ENCODE measurements at regions not wholly inside any gene's neighbourhood (a gene's known extent, or its start where the extent isn't known, plus 50 kb on each side); places are given as distances from the start of the nearest gene placed in this dataset.

- TF ChIP-seq CTCF (IDR thresholded peaks at IDR 0.05; ENCODE audit: low read depth, low read length, missing control alignments) = no peak
- DNase-seq (ENCODE audit: low read depth) = no peak
Observed at GRCh38 chr17:52517176-52517575, 358.7 kb upstream of the CA10 start.

GRCh38 chr17:52515927-52516326 is 357.4 kb upstream of the CA10 start:
- no peak for TF ChIP-seq CTCF (IDR thresholded peaks at IDR 0.05; ENCODE audit: low read depth, low read length, missing control alignments)
- H3K4me3 ChIP-seq (ENCODE audit: low read depth, low read length) = no peak overlapping the region
- DNase-seq (ENCODE audit: low read depth) = no peak

More at GRCh38 chr17:52517176-52517575, 358.7 kb upstream of the CA10 start:
- H3K4me3 ChIP-seq (ENCODE audit: low read depth, low read length) = no peak overlapping the region

- DNase-seq (ENCODE audit: low read depth) = no peak
- no peak overlapping the region for H3K4me3 ChIP-seq (ENCODE audit: low read depth, low read length)
- no peak for TF ChIP-seq CTCF (IDR thresholded peaks at IDR 0.05; ENCODE audit: low read depth, low read length, missing control alignments)
Observed at GRCh38 chr17:52505601-52506000, 347.1 kb upstream of the CA10 start.

- TF ChIP-seq CTCF (IDR thresholded peaks at IDR 0.05; ENCODE audit: low read depth, low read length, missing control alignments) = no peak
- H3K4me3 ChIP-seq (ENCODE audit: low read depth, low read length) = no peak overlapping the region
- DNase-seq (ENCODE audit: low read depth) = no peak
Observed at GRCh38 chr17:52504081-52504480, 345.6 kb upstream of the CA10 start.

DNA sequence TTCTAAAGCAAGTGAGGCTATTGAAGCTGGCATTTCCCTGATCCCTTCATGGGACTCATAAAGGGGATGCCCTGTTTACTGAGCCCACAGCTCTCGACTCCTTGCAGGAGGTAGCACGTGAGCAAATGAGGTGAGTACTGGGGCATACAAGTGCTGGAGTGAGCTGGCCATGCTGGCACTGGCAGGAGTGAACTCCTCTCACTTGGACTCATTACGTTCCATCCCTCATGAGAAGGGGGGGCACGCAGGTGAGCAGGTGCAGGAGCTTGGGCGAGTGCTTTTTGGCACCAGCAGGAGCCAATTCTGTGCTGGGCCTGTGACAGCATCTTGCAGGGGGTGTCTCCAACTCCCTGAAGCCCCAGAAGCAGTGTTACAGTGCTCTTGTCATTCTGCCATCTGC is 337.1 kb upstream of the CA10 start:
- no peak overlapping the region for H3K4me3 ChIP-seq (ENCODE audit: low read depth, low read length)
- no peak for TF ChIP-seq CTCF (IDR thresholded peaks at IDR 0.05; ENCODE audit: low read depth, low read length, missing control alignments)
- DNase-seq (ENCODE audit: low read depth) = no peak

DNA sequence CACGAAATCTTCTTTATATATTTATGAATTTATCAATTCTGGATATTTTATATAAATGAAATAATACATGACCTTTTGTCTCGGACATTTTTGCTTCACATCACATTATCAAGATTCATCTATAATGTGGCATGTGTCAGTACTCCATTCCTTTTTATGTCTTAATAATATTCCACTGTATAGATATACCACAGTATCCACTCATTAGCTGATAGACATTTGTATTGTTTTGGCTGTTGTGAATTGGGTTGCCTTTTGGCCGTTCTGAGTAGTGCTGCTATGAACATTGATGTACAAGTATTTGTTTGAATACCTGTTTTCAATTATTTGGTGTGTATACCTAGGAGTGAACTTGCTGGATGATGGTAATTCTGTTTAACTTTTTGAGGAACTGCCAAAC is 323.8 kb upstream of the CA10 start:
- no peak for TF ChIP-seq CTCF (IDR thresholded peaks at IDR 0.05; ENCODE audit: low read depth, low read length, missing control alignments)
- no peak for DNase-seq (ENCODE audit: low read depth)

GRCh38 chr17:52477824-52478699 is 319.5 kb upstream of the CA10 start:
- no peak for TF ChIP-seq CTCF (IDR thresholded peaks at IDR 0.05; ENCODE audit: low read depth, low read length, missing control alignments)
- DNase-seq (ENCODE audit: low read depth) = no peak
- H3K4me3 ChIP-seq (ENCODE audit: low read depth, low read length) = no peak overlapping the region

More for the DNA sequence above, 323.8 kb upstream of the CA10 start:
- no peak overlapping the region for H3K4me3 ChIP-seq (ENCODE audit: low read depth, low read length)
